A673 (cell line): ENCODE measurements at regions not wholly inside any gene's neighbourhood (a gene's known extent, or its start where the extent isn't known, plus 50 kb on each side); places are given as distances from the start of the nearest gene placed in this dataset.

Experiments
- BruUV-seq: library from RNA; stranded (reverse); fragments of 400-500 nt; replicated peaks from 2 replicates; lab custom pipeline; 2021; lab: Mats Ljungman, UMichigan
- CTCF ChIA-PET: fragments of 300-600 bp; sonication (Branson Sonifier 250); formaldehyde crosslinking; loops from one replicate; lab custom pipeline; 2022; ENCODE audit warnings: antibody characterized with exemption; lab: Charles Lee
- POLR2A ChIA-PET: fragments of 300-600 bp; sonication (Branson Sonifier 250); formaldehyde crosslinking; loops from one replicate; lab custom pipeline; 2022; ENCODE audit warnings: antibody characterized with exemption; ENCODE audit not compliant: low non-redundant PET; lab: Charles Lee
- DNase-seq: peaks from one replicate; pipeline ENCODE4 v3.0.0-alpha.2; 2015; ENCODE audit warnings: low spot score
- H3K27ac ChIP-seq: fragments of 200-600 bp; sonication (generic); 2 replicates; pipeline ENCODE4 v1.5.1; 2016; ENCODE audit warnings: mixed run types, low read depth, mild to moderate bottlenecking, mixed read lengths, antibody characterized with exemption, low read length; ENCODE audit not compliant: poor library complexity, severe bottlenecking
- H3K27me3 ChIP-seq: fragments of 200-600 bp; sonication (generic); replicated peaks from 2 replicates; pipeline ENCODE4 v1.6.1; 2017; ENCODE audit warnings: mixed run types, low read depth, mild to moderate bottlenecking, mixed read lengths, antibody characterized with exemption, low read length; ENCODE audit not compliant: insufficient read depth, poor library complexity
- H3K36me3 ChIP-seq: fragments of 200-600 bp; sonication (generic); 2 replicates; pipeline ENCODE4 v1.6.1; 2016; ENCODE audit warnings: mixed run types, mild to moderate bottlenecking, mixed read lengths, antibody characterized with exemption, low read length; ENCODE audit not compliant: insufficient read depth, poor library complexity, severe bottlenecking
- H3K4me1 ChIP-seq: fragments of 200-600 bp; sonication (generic); 2 replicates; pipeline ENCODE4 v1.6.1; 2017; ENCODE audit warnings: mixed run types, mild to moderate bottlenecking, mixed read lengths, antibody characterized with exemption, low read length; ENCODE audit not compliant: insufficient read depth, poor library complexity, severe bottlenecking
- H3K4me3 ChIP-seq: fragments of 200-600 bp; sonication (generic); 2 replicates; pipeline ENCODE4 v1.5.1; 2016; ENCODE audit warnings: low read depth, mixed run types, mild to moderate bottlenecking, mixed read lengths, low read length; ENCODE audit not compliant: poor library complexity, severe bottlenecking
- H3K9me3 ChIP-seq: fragments of 200-600 bp; sonication (generic); 2 replicates; pipeline ENCODE4 v1.6.1; 2016; ENCODE audit warnings: mixed run types, low read depth, mild to moderate bottlenecking, mixed read lengths, antibody characterized with exemption, low read length; ENCODE audit not compliant: poor library complexity, severe bottlenecking
- CTCF ChIP-seq: fragments of 300-800, 200-600 bp; sonication (generic); conservative IDR thresholded peaks from 2 replicates; pipeline ENCODE4 v1.5.1; 2017; ENCODE audit warnings: low read depth, mild to moderate bottlenecking, antibody characterized with exemption, low read length, moderate library complexity, mixed read lengths
- EZH2 ChIP-seq: fragments of 200-600 bp; sonication (generic); IDR thresholded peaks from 2 replicates; pipeline ENCODE4 v1.6.1; 2017; ENCODE audit warnings: borderline replicate concordance, low read depth, mild to moderate bottlenecking, mixed read lengths, antibody characterized with exemption, low read length; ENCODE audit not compliant: poor library complexity, severe bottlenecking
- intact Hi-C: fragments of 100-400 bp; cut with micrococcal nuclease; formaldehyde crosslinking; loops from one replicate; pipeline ENCODE4 v1.10.0; 2022; ENCODE audit not compliant: unreplicated experiment

DNA sequence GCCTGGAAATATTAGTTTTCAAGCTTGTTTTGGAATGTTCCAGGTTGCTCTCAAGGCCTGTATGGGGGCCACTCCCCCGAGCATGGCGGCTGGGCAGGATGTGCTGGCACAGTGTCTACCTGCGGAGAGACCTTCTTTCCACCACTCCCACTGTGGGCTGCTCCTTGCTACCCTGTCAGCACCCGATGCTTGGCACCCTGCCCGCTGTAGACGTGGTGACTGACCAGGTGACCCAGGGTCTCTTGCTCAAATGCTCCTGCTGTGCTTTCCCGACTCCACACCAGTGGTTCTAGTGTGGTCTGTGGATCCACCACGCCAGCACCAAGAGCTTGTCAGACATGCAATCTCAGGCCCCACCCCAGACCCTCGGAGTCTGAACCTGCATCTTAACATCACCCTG, 213.3 kb downstream of the SH3BP4 start:
- POLR2A ChIA-PET = no interaction called here
- Histone ChIP-seq H3K9me3 (no peaks in the 10 kb centered on the region), H3K4me3 (no peak overlapping the region), H3K27me3 (no peaks in the 10 kb centered on the region), H3K27ac (no peak overlapping the region), H3K36me3 (no peaks in the 10 kb centered on the region), H3K4me1 (peaks cover 12% of the 10 kb centered on the region)
- CTCF ChIA-PET = no interaction called here
- TF ChIP-seq EZH2 (no peak), CTCF (no peak)
- no peak for DNase-seq
- intact Hi-C loops = no loop called here
- BruUV-seq = no TSS peak

DNA sequence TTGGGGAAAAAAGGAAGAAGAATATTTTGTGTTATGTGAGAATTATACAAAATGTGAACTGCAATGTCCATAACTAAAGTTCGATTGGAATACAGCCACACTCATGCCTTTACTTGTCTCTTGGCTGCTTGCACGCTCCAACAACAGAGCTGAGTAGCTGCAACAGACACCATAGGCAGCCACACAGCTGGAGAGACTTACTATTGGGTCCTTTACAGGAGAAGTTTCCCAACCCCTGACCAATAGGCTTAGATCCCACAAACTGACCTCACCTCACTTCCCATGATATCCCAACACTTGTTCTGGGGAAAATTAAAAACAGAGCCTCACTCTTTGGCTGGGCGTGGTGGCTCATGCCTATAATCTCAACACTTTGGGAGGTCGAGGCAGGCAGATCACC, 213.8 kb downstream of the SH3BP4 start:
- no TSS peak for BruUV-seq
- intact Hi-C loops = no loop called here
- Histone ChIP-seq H3K4me1 (peaks cover 16% of the 10 kb centered on the region), H3K9me3 (no peaks in the 10 kb centered on the region), H3K27ac (no peak overlapping the region), H3K36me3 (no peaks in the 10 kb centered on the region), H3K27me3 (no peaks in the 10 kb centered on the region), H3K4me3 (no peak overlapping the region)
- POLR2A ChIA-PET = no interaction called here
- no peak for DNase-seq
- CTCF ChIA-PET = no interaction called here
- TF ChIP-seq CTCF (no peak), EZH2 (no peak)

- no peak overlapping the region for H3K4me3 ChIP-seq
- CTCF ChIA-PET = no interaction called here
- no peaks in the 10 kb centered on the region for H3K36me3 ChIP-seq
Observed at GRCh38 chr2:235168174-235168979, 216.6 kb downstream of the SH3BP4 start.

More at GRCh38 chr2:235168174-235168979, 216.6 kb downstream of the SH3BP4 start:
- TF ChIP-seq EZH2 (no peak), CTCF (no peak)
- Histone ChIP-seq H3K4me1 (peaks cover 31% of the 10 kb centered on the region), H3K27me3 (no peaks in the 10 kb centered on the region), H3K27ac (no peak overlapping the region), H3K9me3 (no peaks in the 10 kb centered on the region)
- POLR2A ChIA-PET = no interaction called here
- intact Hi-C loops = no loop called here
- no peak for DNase-seq
- no TSS peak for BruUV-seq
